Left forelimb (tissue), 1 donor: ENCODE measurements at regions not wholly inside any gene's neighbourhood (a gene's known extent, or its start where the extent isn't known, plus 50 kb on each side); places are given as distances from the start of the nearest gene placed in this dataset.
A peak's percentile ranks its signal among the peaks of the same experiment; 100 is the strongest.

Source experiments
- DNase-seq: peaks from one replicate; pipeline ENCODE4 v3.0.0-alpha.2; 2018; ENCODE audit warnings: low spot score

GRCh38 chr22:49640366-49641095 is 187.1 kb downstream of the BRD1 start:
- DNase-seq, result no peak

GRCh38 chr22:49639956-49640355 is 187.7 kb downstream of the BRD1 start:
- DNase-seq, result no peak

- no peak for DNase-seq
Measured at GRCh38 chr22:49638788-49639187, 188.9 kb downstream of the BRD1 start.

GRCh38 chr22:49638001-49638400 is 189.7 kb downstream of the BRD1 start:
- no peak for DNase-seq

GRCh38 chr22:49637255-49637760 is 190.4 kb downstream of the BRD1 start:
- DNase-seq, result no peak

- no peak for DNase-seq
Measured at GRCh38 chr22:49636649-49637048, 191.0 kb downstream of the BRD1 start.

GRCh38 chr22:49636214-49636613 is 191.5 kb downstream of the BRD1 start:
- no peak for DNase-seq

GRCh38 chr22:49634006-49634772 is 193.5 kb downstream of the BRD1 start:
- no peak for DNase-seq

- DNase-seq, result no peak
Measured at GRCh38 chr22:49633010-49633324, 194.7 kb downstream of the BRD1 start.

- peak; percentile 81 for DNase-seq
Measured at GRCh38 chr22:49632199-49633009, 195.3 kb downstream of the BRD1 start.

- no peak for DNase-seq
Measured at GRCh38 chr22:49630448-49630946, 197.2 kb downstream of the BRD1 start.

GRCh38 chr22:49629586-49630447 is 197.9 kb downstream of the BRD1 start:
- DNase-seq, result no peak

GRCh38 chr22:49629261-49629570 is 198.5 kb downstream of the BRD1 start:
- DNase-seq, result no peak

- DNase-seq, result no peak
Measured at GRCh38 chr22:49628391-49629260, 199.0 kb downstream of the BRD1 start.

- DNase-seq, result no peak
Measured at GRCh38 chr22:49627217-49628181, 200.2 kb downstream of the BRD1 start.

- DNase-seq, result no peak
Measured at GRCh38 chr22:49626361-49627216, 201.1 kb downstream of the BRD1 start.

GRCh38 chr22:49624421-49625177 is 203.1 kb downstream of the BRD1 start:
- no peak for DNase-seq

GRCh38 chr22:49623715-49624114 is 204.0 kb downstream of the BRD1 start:
- no peak for DNase-seq
